AML-193 (cell line): ENCODE measurements at regions not wholly inside any gene's neighbourhood (a gene's known extent, or its start where the extent isn't known, plus 50 kb on each side); places are given as distances from the start of the nearest gene placed in this dataset.

Experiments
- DNase-seq, 2 experiments: peaks; one replicate each; lab custom pipeline; 2025; lab: John Stamatoyannopoulos, UW

- DNase-seq, result no peak
Measured at GRCh38 chr22:47772864-47773263, 1010.4 kb downstream of the TBC1D22A start.

GRCh38 chr22:47769652-47770051 lies 1007.2 kb downstream of the TBC1D22A start:
- DNase-seq, result no peak

GRCh38 chr22:47768027-47768426 lies 1005.6 kb downstream of the TBC1D22A start:
- DNase-seq, result no peak

- no peak for DNase-seq
Measured at GRCh38 chr22:47767403-47767802, 1005.0 kb downstream of the TBC1D22A start.

GRCh38 chr22:47765757-47766156 lies 1003.3 kb downstream of the TBC1D22A start:
- no peak for DNase-seq

GRCh38 chr22:47762141-47762540 lies 999.7 kb downstream of the TBC1D22A start:
- DNase-seq, result no peak

GRCh38 chr22:47759909-47760308 lies 997.5 kb downstream of the TBC1D22A start:
- DNase-seq, result no peak

GRCh38 chr22:47757741-47758140 lies 995.3 kb downstream of the TBC1D22A start:
- DNase-seq, result no peak

GRCh38 chr22:47750086-47750485 lies 987.6 kb downstream of the TBC1D22A start:
- no peak for DNase-seq

GRCh38 chr22:47748957-47749356 lies 986.5 kb downstream of the TBC1D22A start:
- DNase-seq, result no peak

GRCh38 chr22:47748271-47748670 lies 985.8 kb downstream of the TBC1D22A start:
- DNase-seq, result no peak

- no peak for DNase-seq
Measured at GRCh38 chr22:47740109-47740805, 977.8 kb downstream of the TBC1D22A start.

GRCh38 chr22:47739291-47740015 lies 977.0 kb downstream of the TBC1D22A start:
- no peak for DNase-seq

- no peak for DNase-seq
Measured at GRCh38 chr22:47738472-47739013, 976.1 kb downstream of the TBC1D22A start.

- DNase-seq, result no peak
Measured at GRCh38 chr22:47736186-47737034, 974.0 kb downstream of the TBC1D22A start.

GRCh38 chr22:47734511-47734910 lies 972.1 kb downstream of the TBC1D22A start:
- DNase-seq, result no peak

- DNase-seq, result no peak
Measured at GRCh38 chr22:47727641-47728040, 965.2 kb downstream of the TBC1D22A start.

- DNase-seq, result no peak
Measured at GRCh38 chr22:47724751-47725150, 962.3 kb downstream of the TBC1D22A start.

GRCh38 chr22:47724030-47724429 lies 961.6 kb downstream of the TBC1D22A start:
- no peak for DNase-seq

GRCh38 chr22:47718337-47718736 lies 955.9 kb downstream of the TBC1D22A start:
- no peak for DNase-seq

GRCh38 chr22:47716890-47717615 lies 954.6 kb downstream of the TBC1D22A start:
- no peak for DNase-seq
